MM.1S (cell line): ENCODE measurements at regions not wholly inside any gene's neighbourhood (a gene's known extent, or its start where the extent isn't known, plus 50 kb on each side); places are given as distances from the start of the nearest gene placed in this dataset.

ENCODE experiments used
- DNase-seq: peaks from one replicate; pipeline ENCODE4 v3.0.0-alpha.2; 2015
- H2AFZ ChIP-seq: fragments of 300-600 bp; sonication (generic); 2 replicates; pipeline ENCODE4 v1.6.0; 2016; ENCODE audit warnings: antibody characterized with exemption, low read length
- H3F3A ChIP-seq: fragments of 300-600 bp; sonication (generic); 2 replicates; pipeline ENCODE4 v1.6.1; 2016; ENCODE audit warnings: mild to moderate bottlenecking, antibody characterized with exemption, low read length, moderate library complexity, mixed read lengths; ENCODE audit not compliant: insufficient read depth
- H3K27ac ChIP-seq: fragments of 300-600 bp; sonication (generic); 2 replicates; pipeline ENCODE4 v1.5.1; 2016; ENCODE audit warnings: mild to moderate bottlenecking, low read length
- H3K27me3 ChIP-seq: fragments of 300-600 bp; sonication (generic); replicated peaks from 2 replicates; pipeline ENCODE4 v1.6.0; 2016; ENCODE audit warnings: low read length; ENCODE audit not compliant: insufficient read depth
- H3K36me3 ChIP-seq: fragments of 300-600 bp; sonication (generic); replicated peaks from 2 replicates; pipeline ENCODE4 v1.6.1; 2016; ENCODE audit warnings: mild to moderate bottlenecking, low read length, mixed read lengths; ENCODE audit not compliant: insufficient read depth
- H3K4me1 ChIP-seq: fragments of 300-600 bp; sonication (generic); 2 replicates; pipeline ENCODE4 v1.6.1; 2016; ENCODE audit warnings: low read length, mixed read lengths
- H3K4me2 ChIP-seq: fragments of 300-600 bp; sonication (generic); 2 replicates; pipeline ENCODE4 v1.6.0; 2016; ENCODE audit warnings: low read depth, low read length
- H3K4me3 ChIP-seq: fragments of 300-600 bp; sonication (generic); 2 replicates; pipeline ENCODE4 v1.5.1; 2016; ENCODE audit warnings: low read length, mixed read lengths
- H3K79me2 ChIP-seq: fragments of 300-600 bp; sonication (generic); 2 replicates; pipeline ENCODE4 v1.6.1; 2016; ENCODE audit warnings: mixed run types, low read length, mixed read lengths
- H3K9ac ChIP-seq: fragments of 300-600 bp; sonication (generic); 2 replicates; pipeline ENCODE4 v1.6.1; 2016; ENCODE audit warnings: low read length, mixed read lengths
- H3K9me2 ChIP-seq: fragments of 300-600 bp; sonication (generic); replicated peaks from 2 replicates; pipeline ENCODE4 v1.6.1; 2016; ENCODE audit warnings: mild to moderate bottlenecking, low read length, mixed read lengths; ENCODE audit not compliant: insufficient read depth
- H3K9me3 ChIP-seq: fragments of 300-600 bp; sonication (generic); replicated peaks from 2 replicates; pipeline ENCODE4 v1.6.1; 2016; ENCODE audit warnings: mild to moderate bottlenecking, low read length, mixed read lengths; ENCODE audit not compliant: insufficient read depth
- H4K20me1 ChIP-seq: fragments of 300-600 bp; sonication (generic); 2 replicates; pipeline ENCODE4 v1.6.1; 2016; ENCODE audit warnings: mild to moderate bottlenecking, low read length, moderate library complexity, mixed read lengths; ENCODE audit not compliant: insufficient read depth
- CTCF ChIP-seq: fragments of 300-600 bp; sonication (generic); IDR thresholded peaks from 2 replicates; pipeline ENCODE4 v1.5.1; 2016; ENCODE audit warnings: antibody characterized with exemption, low read length, mixed read lengths
- EZH2 ChIP-seq: fragments of 300-600 bp; sonication (generic); optimal IDR thresholded peaks from 2 replicates; pipeline ENCODE3; 2017; ENCODE audit warnings: low read depth, mild to moderate bottlenecking, antibody characterized with exemption, low read length, mixed read lengths
- EZH2phosphoT487 ChIP-seq: fragments of 300-600 bp; sonication (generic); IDR thresholded peaks from 2 replicates; pipeline ENCODE4 v1.6.1; 2018; ENCODE audit warnings: antibody characterized with exemption, low read length

GRCh38 chr1:5632224-5632623 lies 360.0 kb downstream of the NPHP4 start:
- H3K9me2 ChIP-seq, result no peaks in the 10 kb centered on the region
- H3K9me3 ChIP-seq, result no peaks in the 10 kb centered on the region
- no peaks in the 10 kb centered on the region for H3F3A ChIP-seq
- H3K4me1 ChIP-seq, result no peaks in the 10 kb centered on the region
- no peak for DNase-seq
- no peaks in the 10 kb centered on the region for H4K20me1 ChIP-seq
- TF ChIP-seq CTCF (no peak), EZH2 (no peak), EZH2phosphoT487 (no peak)
- H3K4me3 ChIP-seq, result no peak overlapping the region
- no peak overlapping the region for H2AFZ ChIP-seq
- no peak overlapping the region for H3K4me2 ChIP-seq
- H3K27me3 ChIP-seq, result peaks cover 87% of the 10 kb centered on the region
- H3K9ac ChIP-seq, result no peak overlapping the region
- no peak overlapping the region for H3K27ac ChIP-seq
- no peaks in the 10 kb centered on the region for H3K36me3 ChIP-seq
- no peaks in the 10 kb centered on the region for H3K79me2 ChIP-seq

- no peaks in the 10 kb centered on the region for H3K36me3 ChIP-seq
- no peaks in the 10 kb centered on the region for H3F3A ChIP-seq
- no peaks in the 10 kb centered on the region for H3K9me2 ChIP-seq
- H3K4me3 ChIP-seq, result no peak overlapping the region
- TF ChIP-seq CTCF (no peak), EZH2phosphoT487 (no peak), EZH2 (no peak)
- no peaks in the 10 kb centered on the region for H3K79me2 ChIP-seq
- no peaks in the 10 kb centered on the region for H3K4me1 ChIP-seq
- H3K4me2 ChIP-seq, result no peak overlapping the region
- DNase-seq, result no peak
- H3K9me3 ChIP-seq, result no peaks in the 10 kb centered on the region
- no peak overlapping the region for H3K9ac ChIP-seq
- H4K20me1 ChIP-seq, result no peaks in the 10 kb centered on the region
- H2AFZ ChIP-seq, result no peak overlapping the region
- H3K27ac ChIP-seq, result no peak overlapping the region
- H3K27me3 ChIP-seq, result peaks cover 86% of the 10 kb centered on the region
These were observed 363.8 kb downstream of the NPHP4 start for GRCh38 chr1:5628416-5628815.

- H3K79me2 ChIP-seq, result no peaks in the 10 kb centered on the region
- H3K36me3 ChIP-seq, result no peaks in the 10 kb centered on the region
- no peak overlapping the region for H2AFZ ChIP-seq
- H3F3A ChIP-seq, result no peaks in the 10 kb centered on the region
- DNase-seq, result no peak
- no peaks in the 10 kb centered on the region for H3K4me1 ChIP-seq
- no peak overlapping the region for H3K9ac ChIP-seq
- no peaks in the 10 kb centered on the region for H3K9me3 ChIP-seq
- H3K4me3 ChIP-seq, result no peak overlapping the region
- no peak for TF ChIP-seq EZH2
- TF ChIP-seq CTCF, result no peak
- TF ChIP-seq EZH2phosphoT487, result no peak
- no peaks in the 10 kb centered on the region for H3K9me2 ChIP-seq
- no peak overlapping the region for H3K27ac ChIP-seq
- H3K4me2 ChIP-seq, result no peak overlapping the region
- no peaks in the 10 kb centered on the region for H4K20me1 ChIP-seq
- peaks cover 79% of the 10 kb centered on the region for H3K27me3 ChIP-seq
These were observed 368.8 kb downstream of the NPHP4 start for GRCh38 chr1:5623399-5623798.
